ENCODE measurements at regions not wholly inside any gene's neighbourhood (a gene's known extent, or its start where the extent isn't known, plus 50 kb on each side); places are given as distances from the start of the nearest gene placed in this dataset.

- H3K27me3 ChIP-seq, result no peaks in the 10 kb centered on the region
- no peak overlapping the region for H3K27ac ChIP-seq
- no peaks in the 10 kb centered on the region for H3K9me3 ChIP-seq
- WGBS, 2 donors (ENCODE audit: low coverage in 1 of 2), result 73 to 96% methylated on average over 1 to 3 of the region's 4 CpGs
- TF ChIP-seq POLR2A (IDR thresholded peaks at IDR 0.05) (no peak), EP300 (IDR thresholded peaks at IDR 0.05) (no peak), CTCF (IDR thresholded peaks at IDR 0.05) (no peak), POLR2AphosphoS5 (IDR thresholded peaks at IDR 0.05) (no peak)
- no peaks in the 10 kb centered on the region for H3K4me1 ChIP-seq
- H3K4me3 ChIP-seq, result no peak overlapping the region
- ATAC-seq, result no peak
- H3K36me3 ChIP-seq, result no peaks in the 10 kb centered on the region
These were observed 249.7 kb downstream of the C4orf33 start for GRCh38 chr4:129345609-129346008.

GRCh38 chr4:129346036-129346435 is 250.1 kb downstream of the C4orf33 start:
- H3K27ac ChIP-seq, result no peak overlapping the region
- no peaks in the 10 kb centered on the region for H3K27me3 ChIP-seq
- H3K9me3 ChIP-seq, result no peaks in the 10 kb centered on the region
- WGBS, 2 donors (ENCODE audit: low coverage in 1 of 2), result 77 to 84% methylated on average over 5 of the region's 5 CpGs
- no peak overlapping the region for H3K4me3 ChIP-seq
- no peak for TF ChIP-seq EP300 (IDR thresholded peaks at IDR 0.05)
- TF ChIP-seq POLR2A (IDR thresholded peaks at IDR 0.05), result no peak
- no peak for TF ChIP-seq POLR2AphosphoS5 (IDR thresholded peaks at IDR 0.05)
- TF ChIP-seq CTCF (IDR thresholded peaks at IDR 0.05), result no peak
- no peaks in the 10 kb centered on the region for H3K4me1 ChIP-seq
- no peaks in the 10 kb centered on the region for H3K36me3 ChIP-seq
- ATAC-seq, result no peak

GRCh38 chr4:129346734-129347133 is 250.8 kb downstream of the C4orf33 start:
- H3K9me3 ChIP-seq, result no peaks in the 10 kb centered on the region
- H3K27ac ChIP-seq, result no peak overlapping the region
- H3K27me3 ChIP-seq, result no peaks in the 10 kb centered on the region
- no peaks in the 10 kb centered on the region for H3K4me1 ChIP-seq
- H3K4me3 ChIP-seq, result no peak overlapping the region
- ATAC-seq, result no peak
- TF ChIP-seq POLR2AphosphoS5 (IDR thresholded peaks at IDR 0.05), result no peak
- TF ChIP-seq POLR2A (IDR thresholded peaks at IDR 0.05), result no peak
- WGBS, 2 donors (ENCODE audit: low coverage in 1 of 2), result 56 to 73% methylated on average over 2 to 3 of the region's 3 CpGs
- H3K36me3 ChIP-seq, result no peaks in the 10 kb centered on the region

- Histone ChIP-seq H3K27ac (no peak overlapping the region), H3K36me3 (no peaks in the 10 kb centered on the region), H3K9me3 (no peaks in the 10 kb centered on the region), H3K4me3 (no peak overlapping the region), H3K4me1 (peaks cover 0 to 11% (median 9%) of the 10 kb centered on the region in 3 donors), H3K27me3 (no peaks in the 10 kb centered on the region)
- 62 to 77% methylated on average over 7 to 8 of the region's 8 CpGs for WGBS, 2 donors (ENCODE audit: low coverage in 1 of 2)
- TF ChIP-seq POLR2A (IDR thresholded peaks at IDR 0.05) (no peak), POLR2AphosphoS5 (IDR thresholded peaks at IDR 0.05) (no peak), CTCF (IDR thresholded peaks at IDR 0.05) (no peak), EP300 (IDR thresholded peaks at IDR 0.05) (no peak)
- no peak for ATAC-seq
These were observed 255.1 kb downstream of the C4orf33 start for GRCh38 chr4:129350834-129351721.

GRCh38 chr4:129352480-129352879 is 256.5 kb downstream of the C4orf33 start:
- H3K9me3 ChIP-seq, result no peaks in the 10 kb centered on the region
- ATAC-seq, result no peak
- no peaks in the 10 kb centered on the region for H3K27me3 ChIP-seq
- TF ChIP-seq EP300 (IDR thresholded peaks at IDR 0.05) (no peak), CTCF (IDR thresholded peaks at IDR 0.05) (no peak), POLR2A (IDR thresholded peaks at IDR 0.05) (no peak), POLR2AphosphoS5 (IDR thresholded peaks at IDR 0.05) (no peak)
- H3K27ac ChIP-seq, result no peak overlapping the region
- H3K4me1 ChIP-seq, result peaks cover 0 to 13% (median 9%) of the 10 kb centered on the region in 3 donors
- H3K36me3 ChIP-seq, result no peaks in the 10 kb centered on the region
- WGBS, 2 donors (ENCODE audit: low coverage in 1 of 2), result 69 to 85% methylated on average over 4 of the region's 4 CpGs
- no peak overlapping the region for H3K4me3 ChIP-seq

Measured in gastroesophageal sphincter (tissue), 4 donors.